NT2/D1 (cell line): ENCODE measurements at regions not wholly inside any gene's neighbourhood (a gene's known extent, or its start where the extent isn't known, plus 50 kb on each side); places are given as distances from the start of the nearest gene placed in this dataset.

Source experiments
- DNase-seq: peaks from one replicate; pipeline ENCODE4 v3.0.0-alpha.2; 2011; ENCODE audit warnings: low read depth, low spot score
- H3K27me3 ChIP-seq: 2 replicates; pipeline ENCODE4 v1.6.0; 2011; ENCODE audit warnings: mild to moderate bottlenecking; ENCODE audit not compliant: insufficient read length, insufficient read depth
- H3K36me3 ChIP-seq: 2 replicates; pipeline ENCODE4 v1.6.1; 2011; ENCODE audit warnings: mild to moderate bottlenecking, low read length, mixed read lengths; ENCODE audit not compliant: insufficient read depth, insufficient read length
- H3K4me1 ChIP-seq: 2 replicates; pipeline ENCODE4 v1.5.1; 2011; ENCODE audit not compliant: insufficient read depth, insufficient read length
- H3K4me3 ChIP-seq: 2 replicates; pipeline ENCODE4 v1.5.1; 2011; ENCODE audit warnings: low read depth; ENCODE audit not compliant: insufficient read length
- H3K9ac ChIP-seq: 2 replicates; pipeline ENCODE4 v1.6.0; 2011; ENCODE audit warnings: low read depth; ENCODE audit not compliant: insufficient read length
- H3K9me3 ChIP-seq: 2 replicates; pipeline ENCODE4 v1.5.1; 2011; ENCODE audit warnings: mild to moderate bottlenecking, low read length; ENCODE audit not compliant: insufficient read depth
- SUZ12 ChIP-seq: IDR thresholded peaks from 2 replicates; pipeline ENCODE4 v1.6.1; 2011; ENCODE audit not compliant: insufficient read length, insufficient read depth; ENCODE audit errors: extremely low read depth
- YY1 ChIP-seq: IDR thresholded peaks from 2 replicates; pipeline ENCODE4 v1.6.1; 2011; ENCODE audit not compliant: insufficient read length, insufficient read depth
- ZNF274 ChIP-seq: IDR thresholded peaks from 2 replicates; pipeline ENCODE4 v1.6.1; 2011; ENCODE audit warnings: mild to moderate bottlenecking, low read depth, low read length

GRCh38 chr19:29278716-29279115 lies 65.8 kb upstream of the UQCRFS1 start:
- DNase-seq: no peak
- no peaks in the 10 kb centered on the region for H3K27me3 ChIP-seq
- no peak for TF ChIP-seq SUZ12
- no peak for TF ChIP-seq YY1
- no peak for TF ChIP-seq ZNF274
- no peaks in the 10 kb centered on the region for H3K36me3 ChIP-seq
- no peaks in the 10 kb centered on the region for H3K9me3 ChIP-seq
- H3K4me1 ChIP-seq: no peaks in the 10 kb centered on the region
- no peak overlapping the region for H3K4me3 ChIP-seq
- H3K9ac ChIP-seq: no peak overlapping the region

- Histone ChIP-seq H3K27me3 (no peaks in the 10 kb centered on the region), H3K4me1 (no peaks in the 10 kb centered on the region), H3K36me3 (no peaks in the 10 kb centered on the region), H3K9me3 (no peaks in the 10 kb centered on the region), H3K9ac (no peak overlapping the region), H3K4me3 (no peak overlapping the region)
- TF ChIP-seq YY1 (no peak), SUZ12 (no peak), ZNF274 (no peak)
- DNase-seq: no peak
Observed at GRCh38 chr19:29283366-29283765, 70.4 kb upstream of the UQCRFS1 start.

GRCh38 chr19:29285187-29285687 lies 72.3 kb upstream of the UQCRFS1 start:
- Histone ChIP-seq H3K9me3 (no peaks in the 10 kb centered on the region), H3K36me3 (no peaks in the 10 kb centered on the region), H3K4me1 (no peaks in the 10 kb centered on the region), H3K4me3 (no peak overlapping the region), H3K9ac (no peak overlapping the region), H3K27me3 (no peaks in the 10 kb centered on the region)
- DNase-seq: no peak
- TF ChIP-seq ZNF274: no peak
- no peak for TF ChIP-seq YY1
- TF ChIP-seq SUZ12: no peak

DNA sequence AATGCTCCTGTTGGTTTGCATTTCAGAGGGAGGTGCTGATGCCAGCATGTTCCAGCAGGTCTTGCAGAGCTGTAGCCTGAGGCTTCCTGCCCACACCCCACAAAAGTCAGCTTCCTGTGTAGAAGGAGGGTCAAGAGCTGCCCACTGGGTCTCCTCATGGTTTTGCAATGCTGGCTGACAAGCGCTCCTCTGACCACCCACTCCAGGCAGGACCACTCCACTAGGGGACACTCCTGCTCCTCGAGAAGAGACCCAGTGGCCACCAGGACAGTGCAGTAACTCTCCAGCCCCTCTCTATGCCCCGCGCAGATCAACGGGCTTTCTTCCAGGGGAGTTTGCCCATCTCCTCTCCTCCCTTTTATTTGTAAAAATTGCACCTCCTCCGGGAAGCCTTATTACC lies 72.9 kb upstream of the UQCRFS1 start:
- Histone ChIP-seq H3K4me1 (peaks cover 3% of the 10 kb centered on the region), H3K9me3 (no peaks in the 10 kb centered on the region), H3K27me3 (no peaks in the 10 kb centered on the region), H3K36me3 (no peaks in the 10 kb centered on the region), H3K9ac (no peak overlapping the region), H3K4me3 (no peak overlapping the region)
- peak; percentile 49 for DNase-seq
- TF ChIP-seq SUZ12 (no peak), YY1 (no peak), ZNF274 (no peak)

DNA sequence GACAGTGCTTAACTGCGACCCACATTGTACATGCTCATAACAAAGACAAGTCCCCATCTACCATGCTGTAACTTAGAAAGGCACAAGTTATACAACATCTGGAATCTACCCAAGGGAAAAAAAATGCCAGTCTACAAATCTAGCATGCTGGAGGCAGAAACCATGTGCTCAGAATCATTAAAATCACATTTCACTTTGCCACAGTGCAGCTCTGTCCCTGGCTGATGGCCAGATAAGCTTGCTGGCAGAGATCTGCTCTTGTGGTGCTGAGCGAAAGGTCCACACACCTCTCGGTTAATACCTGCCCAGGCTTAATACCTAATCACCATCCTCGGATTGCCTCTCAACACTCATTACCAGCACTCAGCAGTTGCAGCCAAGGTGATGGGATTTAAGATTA lies 74.1 kb upstream of the UQCRFS1 start:
- H3K36me3 ChIP-seq: no peaks in the 10 kb centered on the region
- no peak for DNase-seq
- no peak overlapping the region for H3K4me3 ChIP-seq
- peaks cover 8% of the 10 kb centered on the region for H3K4me1 ChIP-seq
- TF ChIP-seq YY1: no peak
- no peak for TF ChIP-seq ZNF274
- TF ChIP-seq SUZ12: no peak
- no peak overlapping the region for H3K9ac ChIP-seq
- no peaks in the 10 kb centered on the region for H3K27me3 ChIP-seq
- H3K9me3 ChIP-seq: no peaks in the 10 kb centered on the region

DNA sequence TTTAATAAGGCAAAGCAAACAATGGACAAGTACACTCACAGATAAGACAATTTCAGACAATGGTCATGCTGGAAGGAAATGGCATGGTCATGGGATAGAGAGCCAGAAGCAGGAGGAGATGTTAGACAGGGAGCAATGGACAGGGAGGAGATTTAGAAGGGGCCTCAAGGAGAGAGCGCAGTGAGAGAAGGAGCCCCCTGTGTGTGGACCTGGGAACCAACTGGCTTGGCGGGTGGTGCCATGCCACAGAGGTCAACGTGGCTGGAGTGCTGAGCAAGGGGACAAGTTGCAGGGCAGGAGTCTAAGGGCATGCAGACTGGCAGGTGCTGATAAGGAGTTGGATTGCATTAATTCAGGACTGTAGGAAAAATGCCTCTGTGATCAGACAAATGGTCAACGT lies 75.3 kb upstream of the UQCRFS1 start:
- H3K27me3 ChIP-seq: no peaks in the 10 kb centered on the region
- DNase-seq: no peak
- H3K36me3 ChIP-seq: no peaks in the 10 kb centered on the region
- no peaks in the 10 kb centered on the region for H3K9me3 ChIP-seq
- H3K4me3 ChIP-seq: no peak overlapping the region
- H3K9ac ChIP-seq: no peak overlapping the region
- peaks cover 9% of the 10 kb centered on the region for H3K4me1 ChIP-seq
- TF ChIP-seq YY1 (no peak), ZNF274 (no peak), SUZ12 (no peak)

DNA sequence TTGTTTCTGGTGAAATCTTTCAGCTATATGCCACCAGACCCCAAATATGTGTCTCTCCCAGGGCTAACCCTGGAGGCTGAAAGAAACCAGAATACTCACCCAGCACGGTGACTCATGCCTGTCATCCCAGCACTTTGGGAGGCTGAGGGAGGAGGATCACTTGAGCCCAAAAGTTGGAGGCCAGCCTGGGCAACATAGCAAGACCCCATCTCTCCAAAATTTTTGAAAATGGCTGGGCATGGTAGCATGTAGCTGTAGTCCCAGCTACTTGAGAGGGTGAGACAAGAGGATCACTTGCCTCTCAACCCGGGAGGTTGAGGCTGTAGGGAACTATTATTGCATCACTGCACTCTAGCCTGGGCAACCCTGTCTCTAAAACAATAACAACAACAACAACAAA lies 76.1 kb upstream of the UQCRFS1 start:
- no peak for DNase-seq
- no peaks in the 10 kb centered on the region for H3K9me3 ChIP-seq
- no peaks in the 10 kb centered on the region for H3K36me3 ChIP-seq
- H3K27me3 ChIP-seq: no peaks in the 10 kb centered on the region
- H3K4me1 ChIP-seq: peaks cover 9% of the 10 kb centered on the region
- H3K9ac ChIP-seq: no peak overlapping the region
- no peak for TF ChIP-seq ZNF274
- no peak for TF ChIP-seq YY1
- TF ChIP-seq SUZ12: no peak
- no peak overlapping the region for H3K4me3 ChIP-seq

DNA sequence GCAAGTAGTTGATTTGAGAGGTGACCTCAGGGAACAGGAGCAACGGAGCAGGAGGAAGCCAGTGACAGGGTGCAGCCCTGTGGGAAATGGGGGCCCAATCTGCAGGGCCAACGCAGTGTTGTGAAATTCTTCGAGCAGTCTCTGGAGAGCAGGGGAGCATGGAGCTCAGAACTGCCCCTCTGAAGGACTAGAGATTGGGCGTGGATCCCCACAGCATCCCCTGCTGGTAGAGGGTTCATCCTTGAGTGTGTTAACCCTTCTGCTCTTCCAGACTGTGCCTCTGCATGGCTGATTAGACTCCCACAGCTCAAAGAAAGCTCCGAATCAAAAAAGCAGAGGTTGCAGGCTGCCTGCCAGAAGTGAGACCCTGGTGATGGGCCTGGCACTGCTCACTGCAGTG lies 77.9 kb upstream of the UQCRFS1 start:
- peaks cover 9% of the 10 kb centered on the region for H3K4me1 ChIP-seq
- no peak overlapping the region for H3K4me3 ChIP-seq
- H3K36me3 ChIP-seq: no peaks in the 10 kb centered on the region
- TF ChIP-seq YY1 (no peak), ZNF274 (no peak), SUZ12 (no peak)
- no peak for DNase-seq
- H3K9me3 ChIP-seq: no peaks in the 10 kb centered on the region
- no peak overlapping the region for H3K9ac ChIP-seq
- H3K27me3 ChIP-seq: no peaks in the 10 kb centered on the region
